Astrocyte (in vitro differentiated cells and primary cell): ENCODE measurements at regions not wholly inside any gene's neighbourhood (a gene's known extent, or its start where the extent isn't known, plus 50 kb on each side); places are given as distances from the start of the nearest gene placed in this dataset.

ENCODE experiments used
- DNase-seq: peaks from one replicate; pipeline ENCODE4 v3.0.0-alpha.2; 2010; ENCODE audit warnings: low read depth
- FAIRE-seq: peaks from 2 replicates; lab custom pipeline; 2011; peaks lifted over from hg19 to GRCh38; lab: Jason Lieb, UNC
- H2AFZ ChIP-seq: 2 replicates; pipeline ENCODE4 v1.6.0; 2012; ENCODE audit warnings: low read depth, low read length, inconsistent platforms
- H3K27ac ChIP-seq: 2 replicates; pipeline ENCODE4 v1.5.1; 2011; ENCODE audit warnings: low read depth, low read length, inconsistent platforms
- H3K27me3 ChIP-seq: 2 replicates; pipeline ENCODE4 v1.6.0; 2011; ENCODE audit warnings: low read length, inconsistent platforms; ENCODE audit not compliant: insufficient read depth
- H3K36me3 ChIP-seq: 2 replicates; pipeline ENCODE4 v1.5.1; 2011; ENCODE audit warnings: low read length, inconsistent platforms; ENCODE audit not compliant: insufficient read depth
- H3K4me1 ChIP-seq: 2 replicates; pipeline ENCODE4 v1.5.1; 2011; ENCODE audit warnings: low read length, inconsistent platforms; ENCODE audit not compliant: insufficient read depth
- H3K4me2 ChIP-seq: 2 replicates; pipeline ENCODE4 v1.6.0; 2012; ENCODE audit warnings: low read length, inconsistent platforms
- H3K4me3 ChIP-seq: 2 replicates; pipeline ENCODE4 v1.5.1; 2011; ENCODE audit warnings: low read depth, mild to moderate bottlenecking, low read length, inconsistent platforms; ENCODE audit not compliant: insufficient read depth
- H3K79me2 ChIP-seq: 2 replicates; pipeline ENCODE4 v1.6.0; 2012; ENCODE audit warnings: mild to moderate bottlenecking, low read length, inconsistent platforms; ENCODE audit not compliant: insufficient read depth
- H3K9ac ChIP-seq: 2 replicates; pipeline ENCODE4 v1.6.0; 2012; ENCODE audit warnings: mild to moderate bottlenecking, low read length, inconsistent platforms
- H3K9me3 ChIP-seq: 2 replicates; pipeline ENCODE4 v1.5.1; 2012; ENCODE audit warnings: low read depth, mild to moderate bottlenecking, low read length, inconsistent platforms; ENCODE audit not compliant: insufficient read depth
- H4K20me1 ChIP-seq: 2 replicates; pipeline ENCODE4 v1.6.0; 2012; ENCODE audit warnings: low read length, inconsistent platforms; ENCODE audit not compliant: insufficient read depth
- H3K27ac Mint-ChIP-seq: one replicate; pipeline ENCODE4 v1.8.0; 2021; ENCODE audit warnings: mild to moderate bottlenecking, mixed read lengths; ENCODE audit not compliant: unreplicated experiment
- H3K27me3 Mint-ChIP-seq: one replicate; pipeline ENCODE4 v1.8.0; 2021; ENCODE audit warnings: low read depth, mixed read lengths; ENCODE audit not compliant: unreplicated experiment
- H3K36me3 Mint-ChIP-seq: one replicate; pipeline ENCODE4 v1.8.0; 2021; ENCODE audit warnings: low read depth, mixed read lengths; ENCODE audit not compliant: unreplicated experiment
- H3K4me1 Mint-ChIP-seq: one replicate; pipeline ENCODE4 v1.8.0; 2021; ENCODE audit warnings: low read depth, mixed read lengths; ENCODE audit not compliant: unreplicated experiment
- H3K4me3 Mint-ChIP-seq: one replicate; pipeline ENCODE4 v1.8.0; 2021; ENCODE audit warnings: mild to moderate bottlenecking, moderate library complexity, mixed read lengths; ENCODE audit not compliant: unreplicated experiment
- H3K9me3 Mint-ChIP-seq: one replicate; pipeline ENCODE4 v1.8.0; 2021; ENCODE audit warnings: mild to moderate bottlenecking, mixed read lengths; ENCODE audit not compliant: unreplicated experiment
- EZH2 ChIP-seq: IDR thresholded peaks from 2 replicates; pipeline ENCODE4 v1.6.1; 2012; ENCODE audit warnings: mild to moderate bottlenecking, low read length, inconsistent platforms; ENCODE audit not compliant: insufficient read depth
- TF ChIP-seq, protein P1 (sequence below): IDR thresholded peaks from 2 replicates; pipeline ENCODE4 v1.5.1; 2011; ENCODE audit warnings: low read depth, mild to moderate bottlenecking, inconsistent platforms, low read length, moderate library complexity; ENCODE audit not compliant: insufficient read depth

DNA sequence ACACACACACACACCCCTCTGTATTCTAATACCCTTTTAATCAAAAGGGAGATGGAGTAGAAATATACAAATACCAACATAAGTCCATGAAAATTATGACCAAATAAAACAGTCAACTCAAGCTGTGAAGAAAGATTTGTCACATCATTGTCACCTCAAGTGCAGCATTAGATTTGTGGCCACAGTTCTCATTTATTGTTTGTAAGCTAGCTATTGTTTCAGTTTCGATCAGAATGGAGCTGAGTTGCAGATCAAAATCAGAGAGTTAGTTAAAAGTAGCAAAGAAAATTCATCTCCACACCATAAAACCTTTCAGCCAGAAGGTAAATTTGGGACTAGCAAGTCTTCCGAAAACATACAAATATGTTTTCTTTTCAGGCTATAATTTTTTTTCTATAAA, 267.7 kb upstream of the LMCD1 start:
- Mint-ChIP-seq H3K36me3 (no peaks in the 10 kb centered on the region), H3K27me3 (no peaks in the 10 kb centered on the region), H3K4me1 (no peaks in the 10 kb centered on the region), H3K27ac (no peak overlapping the region), H3K9me3 (no peaks in the 10 kb centered on the region), H3K4me3 (no peak overlapping the region)
- FAIRE-seq: no peak
- Histone ChIP-seq H2AFZ (no peak overlapping the region), H3K4me3 (no peak overlapping the region), H3K4me2 (no peak overlapping the region), H3K9ac (no peak overlapping the region), H3K9me3 (no peaks in the 10 kb centered on the region), H3K27me3 (no peaks in the 10 kb centered on the region), H3K36me3 (no peaks in the 10 kb centered on the region), H3K27ac (no peak overlapping the region), H4K20me1 (no peaks in the 10 kb centered on the region), H3K4me1 (no peaks in the 10 kb centered on the region), H3K79me2 (no peaks in the 10 kb centered on the region)
- TF ChIP-seq, protein P1, sequence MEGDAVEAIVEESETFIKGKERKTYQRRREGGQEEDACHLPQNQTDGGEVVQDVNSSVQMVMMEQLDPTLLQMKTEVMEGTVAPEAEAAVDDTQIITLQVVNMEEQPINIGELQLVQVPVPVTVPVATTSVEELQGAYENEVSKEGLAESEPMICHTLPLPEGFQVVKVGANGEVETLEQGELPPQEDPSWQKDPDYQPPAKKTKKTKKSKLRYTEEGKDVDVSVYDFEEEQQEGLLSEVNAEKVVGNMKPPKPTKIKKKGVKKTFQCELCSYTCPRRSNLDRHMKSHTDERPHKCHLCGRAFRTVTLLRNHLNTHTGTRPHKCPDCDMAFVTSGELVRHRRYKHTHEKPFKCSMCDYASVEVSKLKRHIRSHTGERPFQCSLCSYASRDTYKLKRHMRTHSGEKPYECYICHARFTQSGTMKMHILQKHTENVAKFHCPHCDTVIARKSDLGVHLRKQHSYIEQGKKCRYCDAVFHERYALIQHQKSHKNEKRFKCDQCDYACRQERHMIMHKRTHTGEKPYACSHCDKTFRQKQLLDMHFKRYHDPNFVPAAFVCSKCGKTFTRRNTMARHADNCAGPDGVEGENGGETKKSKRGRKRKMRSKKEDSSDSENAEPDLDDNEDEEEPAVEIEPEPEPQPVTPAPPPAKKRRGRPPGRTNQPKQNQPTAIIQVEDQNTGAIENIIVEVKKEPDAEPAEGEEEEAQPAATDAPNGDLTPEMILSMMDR: no peak
- TF ChIP-seq EZH2: no peak
- no peak for DNase-seq

DNA sequence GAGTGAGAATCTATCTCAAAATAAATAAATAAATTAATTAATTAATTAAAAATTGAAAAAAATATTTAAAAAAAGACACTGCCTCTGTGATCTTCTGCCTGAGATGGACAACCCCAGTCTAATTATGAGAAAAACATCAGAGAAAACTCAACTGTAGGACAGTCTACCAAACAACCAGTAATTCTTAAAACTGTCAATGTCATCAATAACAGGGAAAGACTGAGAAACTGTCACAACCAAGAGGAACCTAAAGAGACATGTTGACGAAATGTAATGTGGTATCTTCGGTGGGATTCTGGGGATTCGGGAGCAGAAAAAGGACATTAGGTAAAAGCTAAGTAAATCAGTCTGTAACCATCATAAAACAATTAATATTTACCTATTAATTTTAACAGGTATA, 265.4 kb upstream of the LMCD1 start:
- no peak overlapping the region for H3K27ac ChIP-seq
- no peaks in the 10 kb centered on the region for H4K20me1 ChIP-seq
- DNase-seq (no peak), FAIRE-seq (no peak)
- TF ChIP-seq, protein P1: no peak
- TF ChIP-seq EZH2: no peak
- no peak overlapping the region for H3K9ac ChIP-seq
- Mint-ChIP-seq H3K27me3 (no peaks in the 10 kb centered on the region), H3K36me3 (no peaks in the 10 kb centered on the region), H3K27ac (no peak overlapping the region), H3K9me3 (no peaks in the 10 kb centered on the region), H3K4me3 (no peak overlapping the region), H3K4me1 (no peaks in the 10 kb centered on the region)
- no peak overlapping the region for H2AFZ ChIP-seq
- no peaks in the 10 kb centered on the region for H3K9me3 ChIP-seq
- no peaks in the 10 kb centered on the region for H3K36me3 ChIP-seq
- no peaks in the 10 kb centered on the region for H3K4me1 ChIP-seq
- no peak overlapping the region for H3K4me3 ChIP-seq
- no peaks in the 10 kb centered on the region for H3K79me2 ChIP-seq
- no peaks in the 10 kb centered on the region for H3K27me3 ChIP-seq
- H3K4me2 ChIP-seq: no peak overlapping the region

DNA sequence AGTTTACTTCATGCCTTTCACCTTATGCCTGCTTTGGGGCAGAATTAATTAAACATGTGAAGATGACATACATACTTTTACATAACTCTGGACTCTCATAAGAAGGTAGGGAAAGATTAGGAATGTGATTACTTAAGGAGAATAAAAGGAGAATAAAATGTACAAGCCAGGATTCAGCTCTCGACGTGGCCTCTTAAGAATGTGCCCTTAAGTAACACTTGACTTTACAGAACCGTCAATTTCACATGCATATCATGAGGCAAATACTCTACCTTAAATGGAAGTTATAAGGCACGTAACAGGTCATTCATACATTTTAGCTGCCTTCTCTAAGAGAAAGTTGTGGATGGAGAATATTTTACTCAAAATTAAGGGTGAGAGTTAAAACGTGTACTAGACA, 263.7 kb upstream of the LMCD1 start:
- no peak for TF ChIP-seq EZH2
- TF ChIP-seq, protein P1: no peak
- no peaks in the 10 kb centered on the region for H3K4me1 ChIP-seq
- no peaks in the 10 kb centered on the region for H4K20me1 ChIP-seq
- H2AFZ ChIP-seq: no peak overlapping the region
- H3K27me3 Mint-ChIP-seq: no peaks in the 10 kb centered on the region
- no peaks in the 10 kb centered on the region for H3K79me2 ChIP-seq
- no peaks in the 10 kb centered on the region for H3K36me3 Mint-ChIP-seq
- H3K4me2 ChIP-seq: no peak overlapping the region
- no peaks in the 10 kb centered on the region for H3K27me3 ChIP-seq
- no peak overlapping the region for H3K27ac ChIP-seq
- H3K36me3 ChIP-seq: no peaks in the 10 kb centered on the region
- no peaks in the 10 kb centered on the region for H3K9me3 ChIP-seq
- no peaks in the 10 kb centered on the region for H3K9me3 Mint-ChIP-seq
- no peak overlapping the region for H3K27ac Mint-ChIP-seq
- no peaks in the 10 kb centered on the region for H3K4me1 Mint-ChIP-seq
- H3K4me3 ChIP-seq: no peak overlapping the region
- DNase-seq (peak; percentile 21), FAIRE-seq (no peak)
- no peak overlapping the region for H3K9ac ChIP-seq
- no peak overlapping the region for H3K4me3 Mint-ChIP-seq
